Mesendoderm (in vitro differentiated cells): ENCODE measurements at regions not wholly inside any gene's neighbourhood (a gene's known extent, or its start where the extent isn't known, plus 50 kb on each side); places are given as distances from the start of the nearest gene placed in this dataset.

Experiments used
- DNase-seq: peaks from one replicate; pipeline ENCODE4 v3.0.0; 2013
- H2AK5ac ChIP-seq: 2 replicates; pipeline ENCODE4 v1.6.1; 2013; ENCODE audit warnings: low read length, inconsistent platforms
- H2BK120ac ChIP-seq: 2 replicates; pipeline ENCODE4 v1.6.1; 2013; ENCODE audit warnings: low read depth, mild to moderate bottlenecking, low read length, moderate library complexity, mixed read lengths
- H2BK15ac ChIP-seq: replicated peaks from 2 replicates; pipeline ENCODE4 v1.6.1; 2013; ENCODE audit warnings: low read depth, mild to moderate bottlenecking, moderate library complexity
- H2BK5ac ChIP-seq: 2 replicates; pipeline ENCODE4 v1.6.1; 2013; ENCODE audit warnings: low read length, inconsistent platforms
- H3K18ac ChIP-seq: 2 replicates; pipeline ENCODE4 v1.6.1; 2013; ENCODE audit warnings: mild to moderate bottlenecking, low read length, mixed read lengths
- H3K23ac ChIP-seq: one replicate; pipeline ENCODE4 v1.6.1; 2013; ENCODE audit warnings: low read length
- H3K27ac ChIP-seq: 2 replicates; pipeline ENCODE4 v1.5.1; 2013; ENCODE audit warnings: low read depth, mild to moderate bottlenecking, inconsistent platforms, low read length, moderate library complexity
- H3K27me3 ChIP-seq: 2 replicates; pipeline ENCODE4 v1.6.1; 2013; ENCODE audit warnings: low read length, control low read depth, mild to moderate bottlenecking, inconsistent platforms; ENCODE audit not compliant: insufficient read depth, poor library complexity
- H3K36me3 ChIP-seq: 2 replicates; pipeline ENCODE4 v1.6.1; 2013; ENCODE audit warnings: low read length, inconsistent platforms; ENCODE audit not compliant: control insufficient read depth, insufficient read depth
- H3K4ac ChIP-seq: one replicate; pipeline ENCODE4 v1.6.1; 2013; ENCODE audit warnings: low read depth, mild to moderate bottlenecking, low read length, moderate library complexity
- H3K4me1 ChIP-seq: 2 replicates; pipeline ENCODE4 v1.6.1; 2013; ENCODE audit warnings: low read depth, low read length, inconsistent platforms; ENCODE audit not compliant: control insufficient read depth
- H3K4me2 ChIP-seq: 2 replicates; pipeline ENCODE4 v1.6.1; 2013; ENCODE audit warnings: low read length
- H3K4me3 ChIP-seq: 2 replicates; pipeline ENCODE4 v1.5.1; 2013; ENCODE audit warnings: mild to moderate bottlenecking, low read length
- H3K56ac ChIP-seq: one replicate; pipeline ENCODE4 v1.6.1; 2013; ENCODE audit warnings: low read length
- H3K79me1 ChIP-seq: 2 replicates; pipeline ENCODE4 v1.6.1; 2013; ENCODE audit warnings: low read length, inconsistent platforms
- H3K79me2 ChIP-seq: 2 replicates; pipeline ENCODE4 v1.6.1; 2013; ENCODE audit warnings: mild to moderate bottlenecking, low read length; ENCODE audit not compliant: control insufficient read depth, insufficient read depth
- H3K9ac ChIP-seq: 2 replicates; pipeline ENCODE4 v1.6.1; 2013; ENCODE audit warnings: low read length, inconsistent platforms
- H4K5ac ChIP-seq: one replicate; pipeline ENCODE4 v1.6.1; 2013; ENCODE audit warnings: low read length
- H4K8ac ChIP-seq: one replicate; pipeline ENCODE4 v1.6.1; 2013; ENCODE audit warnings: low read depth, mild to moderate bottlenecking, control low read depth, low read length, moderate library complexity
- WGBS: extraction: QIAGEN DNeasy Blood & Tissue Kit; methylation state at CpG from one replicate; pipeline ENCODE4 v1.1.7; 2013; ENCODE audit warnings: low lambda C conversion rate, missing lambda C conversion rate; ENCODE audit not compliant: insufficient coverage; ENCODE audit errors: extremely low coverage; 5-methylcytosine and 5-hydroxymethylcytosine counted together

DNA sequence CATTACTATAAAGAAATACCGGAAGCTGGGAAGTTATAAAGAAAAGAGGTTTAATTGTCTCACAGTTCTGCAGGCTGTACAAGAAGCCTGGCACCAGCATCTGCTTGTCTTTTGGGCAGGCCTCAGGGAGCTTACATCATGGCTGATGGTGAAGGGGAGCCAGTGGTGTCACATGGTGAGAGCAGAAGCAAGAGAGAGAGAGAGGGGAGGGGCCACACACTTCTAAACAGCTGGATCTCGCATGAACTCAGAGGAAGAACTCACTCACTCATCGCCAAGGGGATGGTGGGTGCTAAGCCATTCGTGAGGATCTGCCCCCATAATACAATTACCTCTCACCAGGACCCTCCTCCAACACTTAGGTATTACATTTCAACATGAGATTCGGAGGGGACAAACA, 51.8 kb upstream of the ANKRD34C start:
- Histone ChIP-seq H4K8ac (no peak overlapping the region), H3K79me2 (no peaks in the 10 kb centered on the region), H2BK120ac (no peak overlapping the region), H3K27ac (no peak overlapping the region), H2BK15ac (no peak overlapping the region), H3K79me1 (no peaks in the 10 kb centered on the region), H3K4me1 (no peaks in the 10 kb centered on the region), H3K27me3 (peaks cover 3% of the 10 kb centered on the region), H4K5ac (no peak overlapping the region), H3K36me3 (no peaks in the 10 kb centered on the region), H3K4ac (no peak overlapping the region), H3K56ac (no peak overlapping the region), H2BK5ac (no peak overlapping the region), H2AK5ac (no peak overlapping the region), H3K9ac (no peak overlapping the region), H3K4me3 (no peak overlapping the region), H3K18ac (no peak overlapping the region), H3K4me2 (no peak overlapping the region), H3K23ac (no peak overlapping the region)
- WGBS: no CpG with 5 or more reads among the region's 5 CpGs
- peak; percentile 18 for DNase-seq

DNA sequence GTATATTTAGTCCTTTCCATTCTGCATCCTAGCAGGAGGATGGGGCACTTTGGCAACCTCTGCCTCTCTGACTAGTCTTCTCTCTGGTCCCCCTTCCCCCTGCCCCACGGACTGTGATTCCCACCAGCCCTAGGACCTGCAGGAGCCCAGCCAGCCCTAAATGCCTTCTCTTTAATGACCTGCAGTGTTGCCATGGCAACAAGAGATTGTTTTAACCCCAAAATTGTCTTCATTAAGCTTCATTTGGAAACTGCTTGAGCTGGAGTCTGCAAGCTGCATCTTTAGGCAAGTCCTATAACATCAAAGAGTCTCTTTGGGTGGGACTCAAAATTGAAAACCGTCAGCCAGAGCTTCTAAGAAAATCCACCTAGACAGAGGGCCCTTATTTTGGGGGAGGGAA, 59.7 kb upstream of the ANKRD34C start:
- Histone ChIP-seq H3K4me2 (no peak overlapping the region), H3K27ac (no peak overlapping the region), H3K27me3 (peaks cover 3% of the 10 kb centered on the region), H3K18ac (no peak overlapping the region), H2AK5ac (no peak overlapping the region), H3K79me2 (no peaks in the 10 kb centered on the region), H3K4me3 (no peak overlapping the region), H3K56ac (no peak overlapping the region), H3K79me1 (no peaks in the 10 kb centered on the region), H3K4me1 (no peaks in the 10 kb centered on the region), H3K23ac (no peak overlapping the region), H3K9ac (no peak overlapping the region), H3K36me3 (no peaks in the 10 kb centered on the region), H2BK5ac (no peak overlapping the region), H4K5ac (no peak overlapping the region), H4K8ac (no peak overlapping the region), H2BK15ac (no peak overlapping the region), H2BK120ac (no peak overlapping the region), H3K4ac (no peak overlapping the region)
- peak; percentile 10 for DNase-seq
- no CpG with 5 or more reads among the region's 2 CpGs for WGBS

DNA sequence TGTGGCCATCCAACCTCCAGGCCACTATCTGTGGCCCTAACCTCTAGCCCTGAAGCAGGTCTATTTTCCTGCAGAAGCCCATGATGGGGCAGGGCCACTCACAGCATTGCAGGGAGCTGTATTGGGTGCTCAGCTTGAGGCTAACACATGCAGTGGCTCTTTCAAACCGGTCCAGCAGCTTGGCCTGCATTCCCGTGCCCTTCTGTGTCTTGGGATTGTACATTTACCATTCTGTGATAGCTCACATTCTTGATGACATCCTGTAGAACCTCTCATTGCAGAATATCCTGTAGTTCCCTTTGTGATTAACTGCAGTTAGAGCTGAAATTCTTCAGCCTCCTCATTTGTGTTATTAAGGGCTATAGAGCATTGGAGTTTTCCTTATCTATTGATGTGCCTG, 60.8 kb upstream of the ANKRD34C start:
- Histone ChIP-seq H3K9ac (no peak overlapping the region), H2BK120ac (no peak overlapping the region), H4K5ac (no peak overlapping the region), H2BK15ac (no peak overlapping the region), H3K23ac (no peak overlapping the region), H4K8ac (no peak overlapping the region), H2AK5ac (no peak overlapping the region), H3K4me3 (no peak overlapping the region), H3K27ac (no peak overlapping the region), H3K4me2 (no peak overlapping the region), H3K79me2 (no peaks in the 10 kb centered on the region), H3K36me3 (no peaks in the 10 kb centered on the region), H3K79me1 (no peaks in the 10 kb centered on the region), H2BK5ac (no peak overlapping the region), H3K18ac (no peak overlapping the region), H3K4me1 (no peaks in the 10 kb centered on the region), H3K56ac (no peak overlapping the region), H3K27me3 (no peaks in the 10 kb centered on the region), H3K4ac (no peak overlapping the region)
- no CpG with 5 or more reads among the region's 2 CpGs for WGBS
- DNase-seq: no peak

DNA sequence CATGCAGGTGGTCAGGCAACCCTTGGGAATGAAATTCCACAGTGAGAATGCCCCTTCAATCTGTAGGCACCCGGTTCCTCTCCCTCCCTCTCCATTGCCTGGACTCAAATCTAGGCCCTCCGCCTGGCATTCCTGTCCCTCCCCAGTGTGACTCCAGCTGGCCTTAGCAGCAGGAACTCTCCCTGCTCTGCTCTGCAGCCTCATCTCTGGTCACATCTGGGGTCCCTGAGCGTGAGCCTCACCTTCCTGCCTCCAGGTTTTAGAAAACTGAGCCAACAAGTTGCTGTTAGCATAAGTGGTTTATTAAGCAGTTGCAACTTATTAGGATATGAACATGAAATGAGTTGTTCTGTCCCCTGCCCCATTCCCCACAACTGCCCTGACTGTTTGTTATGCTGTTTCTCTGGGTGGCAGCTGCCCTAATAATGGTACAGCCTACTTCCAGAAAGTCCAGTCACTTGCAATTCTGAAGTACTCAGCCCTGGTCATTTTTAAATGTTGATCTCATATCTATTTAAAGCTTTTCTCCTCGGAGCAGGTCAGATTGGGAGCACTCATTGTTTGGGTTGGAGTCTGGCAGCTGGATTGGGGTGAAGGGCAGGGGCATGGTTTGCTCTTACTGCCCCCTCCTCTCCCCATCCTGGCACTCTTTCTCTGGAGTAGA, 63.0 kb upstream of the ANKRD34C start:
- no peak overlapping the region for H3K18ac ChIP-seq
- no CpG with 5 or more reads among the region's 4 CpGs for WGBS
- no peak for DNase-seq
- no peak overlapping the region for H3K4me2 ChIP-seq
- no peak overlapping the region for H3K56ac ChIP-seq
- no peak overlapping the region for H3K9ac ChIP-seq
- no peak overlapping the region for H2AK5ac ChIP-seq
- no peaks in the 10 kb centered on the region for H3K4me1 ChIP-seq
- no peak overlapping the region for H3K4ac ChIP-seq
- H4K8ac ChIP-seq: no peak overlapping the region
- H2BK15ac ChIP-seq: no peak overlapping the region
- H2BK5ac ChIP-seq: no peak overlapping the region
- H3K79me2 ChIP-seq: no peaks in the 10 kb centered on the region
- no peak overlapping the region for H3K27ac ChIP-seq
- no peaks in the 10 kb centered on the region for H3K36me3 ChIP-seq
- H2BK120ac ChIP-seq: no peak overlapping the region
- no peak overlapping the region for H3K4me3 ChIP-seq
- H3K27me3 ChIP-seq: no peaks in the 10 kb centered on the region
- H4K5ac ChIP-seq: no peak overlapping the region
- no peak overlapping the region for H3K23ac ChIP-seq
- no peaks in the 10 kb centered on the region for H3K79me1 ChIP-seq

DNA sequence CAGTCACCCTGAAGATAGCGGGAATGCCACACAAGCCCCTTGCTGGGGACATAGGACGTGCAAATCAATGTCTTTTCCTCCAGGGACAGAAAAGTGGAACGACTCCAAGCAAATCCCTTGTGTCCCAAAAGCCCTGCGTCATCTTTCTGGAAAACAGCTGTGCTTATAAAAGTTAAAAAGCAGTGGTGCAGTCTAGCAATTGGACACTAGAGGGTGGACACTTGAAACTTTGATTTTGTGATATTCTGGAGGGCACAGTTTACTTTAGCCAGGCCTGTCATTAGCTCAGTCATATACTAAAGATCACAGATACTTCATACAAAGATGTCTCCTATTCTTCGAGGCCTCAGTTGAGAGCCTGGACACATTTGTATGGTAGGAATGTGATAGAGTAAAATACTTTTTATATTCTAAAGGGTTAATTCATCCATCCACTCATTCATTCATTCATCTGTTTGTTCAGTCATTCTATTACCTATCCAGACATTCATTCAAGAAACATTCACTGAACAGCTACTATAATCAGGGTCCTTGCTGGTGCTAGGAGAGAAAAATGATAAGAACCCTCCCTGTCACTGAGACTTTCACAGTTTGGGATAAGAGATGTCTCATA, 63.8 kb upstream of the ANKRD34C start:
- WGBS: no CpG with 5 or more reads among the region's 5 CpGs
- H2BK5ac ChIP-seq: no peak overlapping the region
- no peaks in the 10 kb centered on the region for H3K27me3 ChIP-seq
- no peak overlapping the region for H3K9ac ChIP-seq
- H3K4me3 ChIP-seq: no peak overlapping the region
- no peak overlapping the region for H3K4ac ChIP-seq
- no peaks in the 10 kb centered on the region for H3K79me1 ChIP-seq
- no peak overlapping the region for H3K18ac ChIP-seq
- no peak overlapping the region for H2BK15ac ChIP-seq
- H4K8ac ChIP-seq: no peak overlapping the region
- H3K56ac ChIP-seq: no peak overlapping the region
- no peak overlapping the region for H3K27ac ChIP-seq
- H4K5ac ChIP-seq: no peak overlapping the region
- no peak overlapping the region for H3K23ac ChIP-seq
- no peaks in the 10 kb centered on the region for H3K36me3 ChIP-seq
- H3K4me2 ChIP-seq: no peak overlapping the region
- DNase-seq: no peak
- no peaks in the 10 kb centered on the region for H3K4me1 ChIP-seq
- no peak overlapping the region for H2AK5ac ChIP-seq
- H2BK120ac ChIP-seq: no peak overlapping the region
- no peaks in the 10 kb centered on the region for H3K79me2 ChIP-seq

DNA sequence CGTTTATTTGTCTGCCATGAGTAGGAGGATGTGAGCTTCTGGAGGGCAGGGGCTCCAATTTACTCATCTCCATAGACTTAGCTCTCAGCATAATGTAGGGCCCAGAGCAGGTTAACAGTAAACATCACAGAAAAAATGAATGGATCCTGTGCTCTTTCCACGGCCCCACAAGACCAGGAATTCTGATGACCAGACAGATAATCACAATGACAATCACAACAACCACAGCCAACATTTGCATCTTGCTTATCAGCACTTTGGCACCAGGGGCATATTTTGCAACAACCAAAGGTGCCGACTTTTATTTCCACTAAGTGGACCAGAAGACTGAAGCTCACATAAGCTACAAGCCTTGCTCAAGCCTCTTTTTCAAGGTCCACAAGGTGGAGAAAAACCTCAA, 68.9 kb upstream of the ANKRD34C start:
- Histone ChIP-seq H4K5ac (no peak overlapping the region), H3K56ac (no peak overlapping the region), H2BK120ac (no peak overlapping the region), H2BK5ac (no peak overlapping the region), H3K9ac (no peak overlapping the region), H2AK5ac (no peak overlapping the region), H4K8ac (no peak overlapping the region), H3K18ac (no peak overlapping the region), H3K27ac (no peak overlapping the region), H2BK15ac (no peak overlapping the region), H3K4me3 (no peak overlapping the region), H3K23ac (no peak overlapping the region), H3K79me1 (no peaks in the 10 kb centered on the region), H3K36me3 (no peaks in the 10 kb centered on the region), H3K79me2 (no peaks in the 10 kb centered on the region), H3K4me2 (no peak overlapping the region), H3K4ac (no peak overlapping the region), H3K4me1 (peaks cover 4% of the 10 kb centered on the region), H3K27me3 (no peaks in the 10 kb centered on the region)
- no CpG with 5 or more reads among the region's 3 CpGs for WGBS
- DNase-seq: peak; percentile 35
